Upper lobe of left lung (tissue), 6 donors: ENCODE measurements at regions not wholly inside any gene's neighbourhood (a gene's known extent, or its start where the extent isn't known, plus 50 kb on each side); places are given as distances from the start of the nearest gene placed in this dataset.

Experiments used
- ATAC-seq, 2 donors: fragments of 200-7000 bp; cut with Tn5 transposase; one replicate each; pipeline ENCODE4 v1.9.1; 2022; ENCODE audit warnings: mild to moderate bottlenecking in 2 of 2, moderate library complexity in 2 of 2; ENCODE audit not compliant: low FRiP score in 2 of 2
- DNase-seq, 2 donors: peaks; one replicate each; pipeline ENCODE4 v3.0.0-alpha.2; 2019 to 2020
- H3K27ac ChIP-seq, 4 donors: fragments of 200-600 bp; sonication (generic); one replicate each; pipeline ENCODE4 v1.5.1; 2016 to 2019
- H3K27me3 ChIP-seq, 4 donors: fragments of 200-600 bp; sonication (generic); one replicate each; pipeline ENCODE4 v1.5.1; 2017 to 2019
- H3K36me3 ChIP-seq, 4 donors: fragments of 200-600 bp; sonication (generic); one replicate each; pipeline ENCODE4 v1.5.1; 2016 to 2019
- H3K4me1 ChIP-seq, 4 donors: fragments of 200-600 bp; sonication (generic); one replicate each; pipeline ENCODE4 v1.5.1; 2018 to 2019
- H3K4me3 ChIP-seq, 4 donors: fragments of 200-600 bp; sonication (generic); one replicate each; pipeline ENCODE4 v1.5.1; 2017 to 2019; ENCODE audit warnings: mild to moderate bottlenecking in 2 of 4, moderate library complexity in 1 of 4
- H3K9me3 ChIP-seq, 4 donors: fragments of 200-600 bp; sonication (generic); one replicate each; pipeline ENCODE4 v1.5.1; 2018 to 2019
- EP300 ChIP-seq, 4 donors: sonication (generic); formaldehyde crosslinking; IDR thresholded peaks; one replicate each; pipeline ENCODE4 v1.5.1; 2017; ENCODE audit warnings: antibody characterized with exemption in 4 of 4, control low read depth in 2 of 4
- POLR2A ChIP-seq, 4 donors: fragments of 450-650 bp; IDR thresholded peaks; one replicate each; pipeline ENCODE4 v1.5.1; 2016 to 2017; ENCODE audit warnings: antibody characterized with exemption in 4 of 4, mild to moderate bottlenecking in 2 of 4
- POLR2AphosphoS5 ChIP-seq, 2 donors: sonication (generic); formaldehyde crosslinking; IDR thresholded peaks; one replicate each; pipeline ENCODE4 v1.5.1; 2017; ENCODE audit warnings: antibody characterized with exemption in 2 of 2
- WGBS, 2 donors: methylation state at CpG; one replicate each; pipeline ENCODE4 v1.1.5; 2017 to 2018; 5-methylcytosine and 5-hydroxymethylcytosine counted together
- TF ChIP-seq, protein P1 (sequence below), 6 experiments: fragments of 450-650 bp in 4 of 6; fragments of 200-600 bp in 2 of 6; sonication (generic) in 2 of 6; IDR thresholded peaks; one replicate each; pipeline ENCODE4 v1.5.1; 2016 to 2019; ENCODE audit warnings: antibody characterized with exemption in 6 of 6
- donor health status: DM: no; HTN: no; CAD: no; lungs with moderate emphysema.
- donor health status: DM: no; HTN: yes; CAD: no; lungs with severe emphysema.

- Histone ChIP-seq H3K27me3 (no peaks in the 10 kb centered on the region), H3K36me3 (no peaks in the 10 kb centered on the region), H3K4me3 (no peak overlapping the region), H3K4me1 (no peaks in the 10 kb centered on the region), H3K27ac (no peak overlapping the region), H3K9me3 (no peaks in the 10 kb centered on the region)
- DNase-seq, result no peak
- no peak for ATAC-seq
- TF ChIP-seq EP300 (IDR thresholded peaks at IDR 0.05), result no peak
- no peak for TF ChIP-seq POLR2A (IDR thresholded peaks at IDR 0.05)
- no peak for TF ChIP-seq POLR2AphosphoS5 (IDR thresholded peaks at IDR 0.05)
- TF ChIP-seq, protein P1, sequence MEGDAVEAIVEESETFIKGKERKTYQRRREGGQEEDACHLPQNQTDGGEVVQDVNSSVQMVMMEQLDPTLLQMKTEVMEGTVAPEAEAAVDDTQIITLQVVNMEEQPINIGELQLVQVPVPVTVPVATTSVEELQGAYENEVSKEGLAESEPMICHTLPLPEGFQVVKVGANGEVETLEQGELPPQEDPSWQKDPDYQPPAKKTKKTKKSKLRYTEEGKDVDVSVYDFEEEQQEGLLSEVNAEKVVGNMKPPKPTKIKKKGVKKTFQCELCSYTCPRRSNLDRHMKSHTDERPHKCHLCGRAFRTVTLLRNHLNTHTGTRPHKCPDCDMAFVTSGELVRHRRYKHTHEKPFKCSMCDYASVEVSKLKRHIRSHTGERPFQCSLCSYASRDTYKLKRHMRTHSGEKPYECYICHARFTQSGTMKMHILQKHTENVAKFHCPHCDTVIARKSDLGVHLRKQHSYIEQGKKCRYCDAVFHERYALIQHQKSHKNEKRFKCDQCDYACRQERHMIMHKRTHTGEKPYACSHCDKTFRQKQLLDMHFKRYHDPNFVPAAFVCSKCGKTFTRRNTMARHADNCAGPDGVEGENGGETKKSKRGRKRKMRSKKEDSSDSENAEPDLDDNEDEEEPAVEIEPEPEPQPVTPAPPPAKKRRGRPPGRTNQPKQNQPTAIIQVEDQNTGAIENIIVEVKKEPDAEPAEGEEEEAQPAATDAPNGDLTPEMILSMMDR (IDR thresholded peaks at IDR 0.05), result no peak
- 73 to 77% methylated on average over 2 of the region's 2 CpGs for WGBS, 2 donors
Measured at GRCh38 chr6:141965016-141965545, 167.6 kb upstream of the GJE1 start.

GRCh38 chr6:141963543-141964295 is 169.0 kb upstream of the GJE1 start:
- WGBS, 2 donors, result 75 to 90% methylated on average over 3 of the region's 3 CpGs
- Histone ChIP-seq H3K27me3 (no peaks in the 10 kb centered on the region), H3K27ac (no peak overlapping the region), H3K9me3 (no peaks in the 10 kb centered on the region), H3K4me1 (no peaks in the 10 kb centered on the region), H3K4me3 (no peak overlapping the region), H3K36me3 (no peaks in the 10 kb centered on the region)
- ATAC-seq, result no peak
- TF ChIP-seq, protein P1 (IDR thresholded peaks at IDR 0.05), result no peak
- TF ChIP-seq POLR2AphosphoS5 (IDR thresholded peaks at IDR 0.05) (no peak), EP300 (IDR thresholded peaks at IDR 0.05) (no peak), POLR2A (IDR thresholded peaks at IDR 0.05) (no peak)
- no peak for DNase-seq

DNA sequence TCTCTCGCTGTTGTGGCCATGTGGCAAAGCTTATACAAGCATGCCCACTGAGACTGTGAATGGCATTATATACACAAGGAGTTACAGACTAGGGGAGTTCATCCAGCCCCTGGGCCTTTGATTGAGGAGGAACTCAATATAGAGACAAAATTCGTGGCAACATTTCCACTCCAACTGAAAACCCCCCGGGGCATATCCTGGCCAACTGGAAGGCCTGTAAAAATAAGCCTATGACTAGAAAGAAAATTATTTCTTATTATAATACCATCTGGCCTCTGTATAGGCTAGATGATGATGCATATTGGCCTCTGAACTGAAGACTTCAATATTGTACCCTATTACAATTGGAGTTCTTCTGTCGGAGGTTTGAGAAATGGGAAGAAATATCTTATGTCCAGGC is 175.5 kb upstream of the GJE1 start:
- no peak overlapping the region for H3K27ac ChIP-seq
- DNase-seq, result no peak
- no peak overlapping the region for H3K4me3 ChIP-seq
- no peaks in the 10 kb centered on the region for H3K27me3 ChIP-seq
- peaks cover 0 to 9% (median 0%) of the 10 kb centered on the region in 4 donors for H3K9me3 ChIP-seq
- TF ChIP-seq EP300 (IDR thresholded peaks at IDR 0.05) (no peak), POLR2AphosphoS5 (IDR thresholded peaks at IDR 0.05) (no peak), POLR2A (IDR thresholded peaks at IDR 0.05) (no peak)
- TF ChIP-seq, protein P1 (IDR thresholded peaks at IDR 0.05), result no peak
- no peaks in the 10 kb centered on the region for H3K4me1 ChIP-seq
- 58 to 61% methylated on average over 4 of the region's 4 CpGs for WGBS, 2 donors
- no peak for ATAC-seq
- no peaks in the 10 kb centered on the region for H3K36me3 ChIP-seq

GRCh38 chr6:141956868-141957267 is 175.9 kb upstream of the GJE1 start:
- no peak for ATAC-seq
- TF ChIP-seq EP300 (IDR thresholded peaks at IDR 0.05) (no peak), POLR2AphosphoS5 (IDR thresholded peaks at IDR 0.05) (no peak)
- TF ChIP-seq, protein P1 (IDR thresholded peaks at IDR 0.05), result no peak
- H3K36me3 ChIP-seq, result no peaks in the 10 kb centered on the region
- DNase-seq, result no peak
- peaks cover 0 to 9% (median 0%) of the 10 kb centered on the region in 4 donors for H3K9me3 ChIP-seq
- H3K4me1 ChIP-seq, result no peaks in the 10 kb centered on the region
- no peak overlapping the region for H3K27ac ChIP-seq
- H3K4me3 ChIP-seq, result no peak overlapping the region
- WGBS, 2 donors, result 40 to 52% methylated on average over 1 of the region's 1 CpG
- no peaks in the 10 kb centered on the region for H3K27me3 ChIP-seq
